WTC11 (cell line): ENCODE measurements at regions not wholly inside any gene's neighbourhood (a gene's known extent, or its start where the extent isn't known, plus 50 kb on each side); places are given as distances from the start of the nearest gene placed in this dataset.

Source experiments
- NFYB ChIP-seq: sonication (generic); formaldehyde crosslinking; conservative IDR thresholded peaks from 2 replicates; pipeline ENCODE4 v1.8.0; 2022; ENCODE audit warnings: low read depth, missing genetic modification reagents
- TF ChIP-seq, protein P1 (sequence below): sonication (generic); formaldehyde crosslinking; IDR thresholded peaks from 2 replicates; pipeline ENCODE4 v1.8.1; 2022; ENCODE audit warnings: mild to moderate bottlenecking, missing genetic modification reagents, moderate library complexity, borderline replicate concordance

DNA sequence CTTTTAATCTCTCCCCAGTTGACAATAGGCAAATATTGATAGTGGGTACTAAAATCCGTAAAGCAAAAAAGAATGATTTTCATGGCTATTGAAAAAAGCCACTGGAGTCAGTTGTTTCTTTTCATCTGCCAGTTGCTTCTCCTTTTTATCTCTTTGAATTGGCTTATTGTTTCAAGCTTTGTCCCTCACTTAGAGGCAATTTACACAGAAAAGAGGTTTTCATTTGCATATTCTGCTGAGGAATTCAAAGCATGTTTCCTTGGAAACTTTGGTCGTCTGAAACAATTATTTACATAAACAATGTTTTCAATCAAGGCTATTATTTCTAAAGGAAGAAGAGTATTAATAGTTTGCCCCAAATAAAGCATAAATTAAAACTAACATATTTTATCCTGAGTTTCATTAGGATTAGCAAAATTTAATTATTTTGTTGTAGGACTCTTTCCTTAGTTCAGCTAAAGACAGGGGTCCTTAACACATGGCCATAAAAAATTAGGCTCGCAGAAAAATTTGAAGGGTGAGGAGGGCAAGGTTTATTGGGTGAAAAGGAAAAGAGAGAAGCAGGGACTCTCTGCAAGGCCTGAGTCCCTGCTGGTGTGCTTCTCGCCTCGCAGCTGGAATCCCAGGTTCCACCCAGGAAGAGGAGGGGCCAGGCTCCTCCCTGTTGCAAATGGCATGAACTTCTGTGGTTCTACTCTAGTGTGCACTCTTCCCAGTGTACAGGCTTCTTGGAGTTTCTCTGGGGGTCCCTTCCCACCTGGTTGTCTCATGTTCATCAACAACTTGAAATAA is 138.8 kb upstream of the LAMA2 start:
- TF ChIP-seq, protein P1, sequence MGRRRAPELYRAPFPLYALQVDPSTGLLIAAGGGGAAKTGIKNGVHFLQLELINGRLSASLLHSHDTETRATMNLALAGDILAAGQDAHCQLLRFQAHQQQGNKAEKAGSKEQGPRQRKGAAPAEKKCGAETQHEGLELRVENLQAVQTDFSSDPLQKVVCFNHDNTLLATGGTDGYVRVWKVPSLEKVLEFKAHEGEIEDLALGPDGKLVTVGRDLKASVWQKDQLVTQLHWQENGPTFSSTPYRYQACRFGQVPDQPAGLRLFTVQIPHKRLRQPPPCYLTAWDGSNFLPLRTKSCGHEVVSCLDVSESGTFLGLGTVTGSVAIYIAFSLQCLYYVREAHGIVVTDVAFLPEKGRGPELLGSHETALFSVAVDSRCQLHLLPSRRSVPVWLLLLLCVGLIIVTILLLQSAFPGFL (CRISPR knock-in tag): no peak
- no peak for TF ChIP-seq NFYB (CRISPR knock-in tag)
